ENCODE measurements at regions not wholly inside any gene's neighbourhood (a gene's known extent, or its start where the extent isn't known, plus 50 kb on each side); places are given as distances from the start of the nearest gene placed in this dataset.

DNA sequence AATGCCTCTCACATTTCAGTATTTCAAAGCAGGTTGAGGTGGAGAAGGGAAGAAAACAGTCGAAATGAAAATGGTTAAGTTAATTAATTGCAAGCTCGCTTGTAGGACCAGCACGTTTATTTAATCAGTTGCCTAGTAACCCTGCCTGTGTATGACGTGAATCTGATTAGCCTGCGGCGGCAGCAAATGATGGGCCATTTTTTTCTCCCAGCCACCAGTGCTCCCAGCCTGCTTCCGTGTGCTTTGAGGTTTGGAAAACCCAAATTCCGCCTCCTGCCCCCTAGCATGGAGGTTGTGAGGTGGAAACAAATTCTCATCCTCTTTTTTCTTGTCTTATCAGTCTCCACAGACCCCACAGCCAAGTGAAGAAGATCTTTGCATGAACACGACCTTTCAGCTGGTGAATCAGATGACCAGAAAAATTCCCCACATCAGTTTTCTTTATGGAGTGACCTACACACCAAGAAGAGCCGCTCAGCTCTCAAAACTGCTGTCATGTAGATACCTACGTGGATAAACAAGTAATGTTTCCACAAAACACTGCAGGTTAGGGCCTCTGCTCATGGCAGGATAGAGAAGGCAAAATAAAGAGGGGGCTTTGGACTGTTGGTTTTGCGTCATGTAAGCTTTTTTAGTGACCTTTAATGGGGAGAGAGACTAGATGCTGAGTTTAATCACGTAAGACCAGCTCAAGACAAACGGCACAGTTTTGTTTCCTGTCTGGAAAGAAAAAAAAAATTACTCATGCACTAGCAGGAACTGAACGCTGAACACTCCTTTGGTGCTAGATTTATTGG, 572.9 kb upstream of the NOX3 start:
- DNase-seq: no peak

DNA sequence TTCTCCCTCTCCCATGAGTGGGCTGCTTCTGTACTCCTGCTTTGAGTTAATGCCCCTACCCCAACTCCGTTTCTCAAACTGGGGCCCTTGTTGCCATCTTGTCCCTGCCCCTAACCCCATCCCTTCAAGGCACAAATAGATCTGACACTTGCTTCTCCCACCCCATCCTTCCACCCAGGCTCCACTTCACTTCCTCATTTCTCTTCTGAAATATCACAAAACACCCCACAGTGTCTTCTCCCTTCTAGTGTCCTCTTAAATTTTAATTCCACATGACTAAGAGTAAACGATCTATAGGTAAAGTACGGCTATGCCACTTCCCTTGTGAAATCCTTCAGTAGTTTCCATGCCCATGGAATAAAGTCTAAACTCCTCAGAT, 571.6 kb upstream of the NOX3 start:
- no peak for DNase-seq

- no peak for DNase-seq
Measured at GRCh38 chr6:156026486-156027247, 571.0 kb upstream of the NOX3 start.

- DNase-seq: no peak
Measured at GRCh38 chr6:156024339-156024738, 568.7 kb upstream of the NOX3 start.

GRCh38 chr6:156021746-156022396, 566.2 kb upstream of the NOX3 start:
- DNase-seq: no peak

GRCh38 chr6:156017838-156018237, 562.2 kb upstream of the NOX3 start:
- no peak for DNase-seq

GRCh38 chr6:156016186-156016976, 560.7 kb upstream of the NOX3 start:
- no peak for DNase-seq

DNA sequence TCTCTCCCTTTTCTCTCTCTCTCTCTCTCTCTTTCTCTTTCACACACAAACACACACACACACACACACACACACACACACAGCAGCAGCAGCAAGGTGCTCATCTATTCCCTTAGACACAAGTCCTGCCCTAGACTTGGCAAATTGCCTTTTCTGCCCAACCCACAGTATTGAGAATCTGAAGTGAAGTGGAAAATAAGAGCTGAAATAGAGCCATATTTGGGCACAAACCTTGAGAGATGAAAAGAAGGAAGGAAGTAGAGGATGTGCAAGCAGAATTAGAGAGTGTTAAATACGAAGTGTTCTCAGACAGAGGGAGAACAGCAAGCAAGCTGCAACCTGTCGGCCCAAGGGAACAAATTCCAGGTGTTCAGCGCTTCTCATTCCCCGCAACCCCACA, 557.5 kb upstream of the NOX3 start:
- no peak for DNase-seq

GRCh38 chr6:156009656-156010055, 554.0 kb upstream of the NOX3 start:
- no peak for DNase-seq

DNA sequence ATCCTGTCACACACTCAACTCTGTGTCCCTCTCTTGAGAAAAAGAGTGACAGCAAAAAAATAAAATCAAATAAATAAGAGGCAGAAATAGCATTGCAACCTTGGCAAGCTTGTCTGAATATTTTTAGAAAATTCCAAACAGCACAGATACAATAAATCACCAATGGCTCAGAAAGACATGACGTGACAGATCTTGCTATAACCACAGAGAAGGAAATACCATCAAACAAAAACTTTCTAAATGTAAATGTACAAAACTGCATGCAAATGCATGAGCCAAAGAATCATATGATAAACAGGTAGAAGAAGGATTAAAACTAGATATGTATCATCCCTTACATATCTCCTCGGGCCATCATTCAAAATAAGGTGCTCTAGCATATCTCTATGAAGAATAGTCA, 549.2 kb upstream of the NOX3 start:
- no peak for DNase-seq

DNA sequence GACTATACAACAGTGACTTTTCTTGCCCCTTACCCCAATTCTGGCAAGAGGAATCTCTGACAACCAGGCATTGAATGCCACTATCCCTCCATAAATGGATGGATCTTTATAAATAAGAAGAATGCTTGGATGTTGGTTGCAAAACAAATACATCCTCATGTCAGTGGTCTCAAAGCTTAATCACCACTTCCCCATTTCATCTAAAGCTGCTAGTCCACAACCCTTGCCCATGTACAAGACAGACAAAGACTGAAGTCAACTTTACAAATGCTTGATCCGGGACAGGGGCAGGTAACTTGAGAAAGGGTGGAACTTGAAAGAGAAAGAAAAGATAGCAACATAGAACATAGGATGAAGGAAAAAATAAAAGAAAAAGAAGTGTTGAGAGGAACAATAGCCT, 540.5 kb upstream of the NOX3 start:
- no peak for DNase-seq

DNA sequence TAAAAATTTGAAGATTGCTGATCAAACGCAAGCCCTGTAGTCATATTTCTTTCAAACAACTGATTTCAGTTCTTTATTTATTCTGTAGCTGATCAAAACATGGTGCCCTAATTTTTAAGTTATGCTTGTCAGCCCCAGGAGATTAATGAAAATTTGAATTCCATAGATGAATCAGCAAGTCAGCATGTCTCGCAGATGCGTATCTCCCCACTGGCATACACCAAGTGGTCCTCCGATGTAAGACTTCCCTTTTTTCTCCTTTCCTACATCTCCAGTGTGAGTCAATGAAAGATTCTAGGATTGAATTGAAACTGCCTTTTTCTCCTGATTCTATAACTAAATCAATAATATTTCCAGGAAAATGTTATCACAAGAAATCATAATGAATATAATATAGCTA, 539.6 kb upstream of the NOX3 start:
- no peak for DNase-seq

DNA sequence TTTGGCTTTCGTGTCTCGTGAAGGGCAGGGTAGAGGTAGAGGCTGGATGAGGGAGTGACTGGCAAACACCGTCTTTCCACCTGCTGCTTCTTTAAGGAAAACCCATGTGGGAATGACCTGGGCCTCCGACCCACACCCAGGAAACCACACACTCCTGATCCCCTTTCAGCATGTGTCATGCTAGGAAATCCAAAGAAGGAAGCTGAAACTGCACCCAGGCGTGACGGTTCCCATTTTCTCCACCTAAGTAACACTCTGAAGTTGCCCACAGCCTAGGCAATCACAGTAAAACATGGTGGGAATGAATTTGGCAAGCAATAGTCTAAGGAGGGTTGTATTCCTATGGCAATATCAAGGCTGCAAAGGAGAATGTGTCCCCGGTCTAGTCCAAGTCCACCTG, 538.4 kb upstream of the NOX3 start:
- no peak for DNase-seq

DNA sequence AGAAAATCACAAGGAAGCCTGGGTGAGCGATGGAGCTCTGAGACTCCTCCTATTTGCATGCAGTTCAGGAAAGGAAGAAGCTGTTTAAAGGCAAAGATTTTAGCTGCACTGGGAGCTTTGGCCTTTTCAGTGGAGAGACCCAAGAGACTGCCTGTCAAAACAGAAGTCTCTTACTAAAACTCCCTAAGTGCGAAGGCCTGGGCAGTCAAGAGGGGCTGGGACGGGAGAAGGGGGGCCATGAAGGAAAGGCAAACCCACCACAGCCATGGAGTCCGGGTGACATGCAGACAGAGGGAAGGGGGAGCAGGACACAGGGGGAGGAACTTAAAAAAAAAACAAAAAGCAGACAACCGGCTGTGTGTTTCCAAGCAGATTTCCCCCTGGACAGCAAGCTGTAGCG, 537.6 kb upstream of the NOX3 start:
- DNase-seq: no peak

GRCh38 chr6:155985660-155986138, 530.1 kb upstream of the NOX3 start:
- no peak for DNase-seq

- DNase-seq: no peak
Measured at GRCh38 chr6:155980768-155981079, 525.1 kb upstream of the NOX3 start.

DNA sequence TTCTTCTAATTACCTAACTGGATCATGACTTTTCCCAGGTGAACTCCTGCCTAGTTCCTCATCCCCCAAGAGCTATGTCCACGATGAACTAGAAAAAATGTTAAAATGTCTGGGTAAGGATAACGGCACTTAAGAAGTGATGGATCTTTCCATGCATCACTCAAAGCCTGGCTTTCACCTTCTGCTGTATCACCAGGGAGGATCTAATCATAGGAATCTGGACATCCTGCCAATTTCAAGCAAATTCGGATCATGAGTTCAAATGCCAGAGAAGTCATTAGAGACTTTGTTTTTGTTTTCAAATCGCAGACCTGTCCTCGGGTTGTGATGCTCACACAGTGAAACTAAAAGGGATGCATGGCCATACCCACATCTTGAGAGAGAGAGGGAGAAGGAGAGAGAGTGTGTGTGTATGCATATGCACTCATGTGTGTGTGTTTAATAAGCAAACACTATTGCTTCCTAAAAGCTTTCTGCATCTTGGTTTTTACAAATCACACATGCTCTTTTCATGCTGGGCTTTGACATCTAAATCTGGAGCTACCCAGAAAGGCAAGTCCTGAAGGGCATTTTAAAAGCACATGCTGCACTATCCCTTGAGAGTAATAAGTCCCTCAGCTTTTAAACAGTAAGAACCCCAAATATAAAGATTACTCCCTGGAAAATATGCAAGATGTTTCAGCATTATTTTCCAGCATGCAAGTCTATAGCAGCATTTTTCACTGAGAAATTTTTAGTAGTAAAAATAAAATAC, 524.6 kb upstream of the NOX3 start:
- DNase-seq: no peak

- no peak for DNase-seq
Measured at GRCh38 chr6:155975506-155975905, 519.9 kb upstream of the NOX3 start.

DNA sequence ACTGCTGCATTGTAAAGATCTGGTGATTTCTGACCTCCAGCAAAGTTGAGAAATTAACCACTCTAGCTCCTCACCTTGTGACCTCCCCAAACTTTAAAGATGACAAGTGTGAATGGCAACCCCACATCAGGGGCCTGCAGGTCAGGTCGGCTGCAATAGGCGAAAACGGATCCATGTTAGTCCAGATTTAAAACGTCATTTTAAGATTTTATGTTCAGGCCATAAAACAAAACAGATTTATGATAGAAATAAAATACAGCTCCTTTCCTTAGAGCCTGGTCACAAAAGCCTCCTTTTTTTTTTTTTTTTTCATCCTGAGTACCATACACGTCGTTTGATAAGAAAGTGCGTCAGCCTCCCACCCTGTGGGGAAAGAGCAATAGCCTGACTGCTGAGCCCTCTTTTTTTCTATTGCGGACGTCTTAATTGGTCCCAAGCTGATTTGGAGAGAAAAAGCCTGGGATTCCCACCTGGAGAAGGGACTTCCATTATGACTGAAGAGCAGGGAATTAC, 519.2 kb upstream of the NOX3 start:
- no peak for DNase-seq

DNA sequence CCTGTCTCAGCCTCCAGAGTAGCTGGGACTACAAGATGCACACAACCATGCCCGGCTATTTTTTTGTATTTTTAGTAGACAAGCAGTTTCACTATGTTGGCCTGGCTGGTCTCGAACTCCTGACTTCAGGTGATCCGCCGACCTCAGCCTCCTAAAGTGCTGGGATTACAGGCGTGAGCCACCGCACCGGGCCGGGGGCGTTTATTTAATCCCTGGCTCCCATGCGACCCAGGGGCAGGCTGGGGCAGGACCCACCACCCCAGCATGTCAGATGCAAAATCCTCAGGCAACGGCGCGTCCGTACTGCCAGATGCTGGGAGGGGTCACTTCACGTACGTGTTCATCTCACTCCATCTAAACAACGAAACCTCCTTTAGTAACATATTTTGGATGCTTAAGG, 518.7 kb upstream of the NOX3 start:
- no peak for DNase-seq

- no peak for DNase-seq
Measured at GRCh38 chr6:155970876-155971708, 515.5 kb upstream of the NOX3 start.

All from activated CD4-positive, alpha-beta T cell treated with anti-CD3 and anti-CD28 coated beads for 1 hour (primary cell).